ENCODE measurements at regions not wholly inside any gene's neighbourhood (a gene's known extent, or its start where the extent isn't known, plus 50 kb on each side); places are given as distances from the start of the nearest gene placed in this dataset.
"Not testable (repeated sequence)": the region's sequence is repeated elsewhere in the genome, so short reads cannot be mapped to it uniquely, and the experiment has no call there.

DNA sequence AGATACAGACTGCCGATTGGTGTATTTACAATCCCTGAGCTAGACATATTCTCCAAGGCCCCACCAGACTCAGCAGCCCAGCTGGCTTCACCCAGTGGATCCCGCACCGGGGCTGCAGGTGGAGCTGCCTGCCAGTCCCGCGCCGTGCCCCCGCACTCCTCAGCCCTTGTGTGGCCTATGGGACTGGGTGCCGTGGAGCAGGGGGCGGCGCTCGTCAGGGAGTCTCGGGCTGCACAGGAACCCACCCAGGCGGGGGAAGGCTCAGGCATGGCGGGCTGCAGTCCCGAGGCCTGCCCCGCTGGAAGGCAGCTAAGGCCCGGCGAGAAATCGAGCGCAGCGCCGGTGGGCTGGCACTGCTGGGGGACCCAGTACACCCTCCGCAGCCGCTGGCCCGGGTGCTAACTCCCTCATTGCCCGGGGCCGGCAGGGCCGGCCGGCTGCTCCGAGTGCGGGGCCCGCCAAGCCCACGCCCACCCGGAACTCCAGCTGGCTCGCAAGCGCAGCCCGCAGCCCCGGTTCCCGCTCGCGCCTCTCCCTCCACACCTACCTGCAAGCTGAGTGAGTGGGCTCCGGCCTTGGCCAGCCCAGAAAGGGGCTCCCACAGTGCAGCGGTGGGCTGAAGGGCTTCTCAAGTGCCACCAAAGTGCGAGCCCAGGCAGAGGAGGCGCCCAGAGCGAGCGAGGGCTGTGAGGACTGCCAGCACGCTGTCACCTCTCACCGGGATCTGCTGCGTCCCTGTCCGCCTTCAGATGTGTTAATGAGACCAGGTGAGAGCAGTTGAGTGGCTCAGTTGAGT is 137.8 kb upstream of the LCORL start:
- DNase-seq (ENCODE audit: low read depth), result not testable (repeated sequence)

DNA sequence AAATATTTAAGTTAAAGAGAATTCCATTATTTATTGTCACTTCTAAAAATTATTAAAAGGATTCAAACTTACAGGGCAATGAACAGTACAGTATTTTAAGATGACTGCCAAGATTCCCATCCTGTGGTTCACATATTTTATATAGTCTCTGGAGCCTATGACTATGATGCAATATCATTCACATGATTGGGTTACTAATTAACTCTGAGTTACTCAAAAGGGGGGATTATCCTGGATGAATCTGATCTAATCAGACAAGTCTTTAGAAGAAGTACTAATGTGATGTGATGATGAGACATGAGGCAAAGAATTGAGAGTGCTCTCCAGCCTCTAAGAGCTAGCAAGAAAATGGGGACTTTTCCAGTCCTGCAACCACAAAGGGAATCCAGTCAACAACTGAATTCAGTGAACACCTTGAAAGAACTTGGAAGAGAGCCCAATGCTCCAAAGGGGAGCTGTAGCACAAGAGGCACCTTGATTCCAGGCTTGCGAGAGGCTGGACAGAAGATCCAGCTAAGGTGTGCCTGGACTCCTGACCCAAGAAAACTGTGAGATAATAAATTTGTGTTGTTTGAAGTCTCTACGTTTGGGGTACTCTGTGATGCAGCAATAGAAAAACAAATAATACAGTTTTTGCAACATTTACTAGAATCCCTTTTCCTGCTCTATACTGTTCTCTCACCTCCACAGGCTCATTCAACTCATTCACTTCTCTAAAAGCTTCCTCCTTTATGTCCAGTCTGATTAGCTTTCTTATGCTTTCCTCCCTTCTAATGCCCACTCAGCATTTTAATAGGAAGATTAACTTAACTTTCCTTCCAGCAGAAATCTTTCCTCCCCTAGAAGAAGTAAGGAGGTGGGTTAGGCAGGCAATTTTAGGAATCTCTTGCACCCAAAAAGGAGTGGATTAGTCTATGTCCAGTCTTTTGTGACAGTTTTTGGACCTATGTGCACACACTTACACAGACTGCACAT is 133.8 kb upstream of the LCORL start:
- no peak for DNase-seq (ENCODE audit: low read depth)

- DNase-seq (ENCODE audit: low read depth), result no peak
These were observed 116.6 kb upstream of the LCORL start for GRCh38 chr4:18138076-18138665.

DNA sequence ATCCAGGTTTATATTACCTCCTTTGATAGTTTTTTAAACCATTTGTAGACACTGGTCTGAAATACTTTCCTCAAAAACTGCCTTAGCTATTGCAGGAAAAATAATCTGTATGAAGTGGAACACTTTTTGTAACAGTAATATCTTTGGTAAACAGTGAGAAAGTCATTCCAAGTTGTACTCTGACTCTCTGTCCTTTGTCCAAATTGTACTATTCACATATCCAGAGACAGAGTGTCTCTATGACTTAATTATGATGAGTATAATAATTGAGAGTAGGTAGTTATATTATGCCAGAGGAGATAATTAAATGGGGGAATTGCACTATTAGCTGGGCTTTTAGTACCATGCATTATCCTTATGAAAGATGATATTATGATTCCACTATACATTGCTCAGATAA is 112.6 kb upstream of the LCORL start:
- DNase-seq (ENCODE audit: low read depth), result no peak

GRCh38 chr4:18130256-18130655 is 108.7 kb upstream of the LCORL start:
- no peak for DNase-seq (ENCODE audit: low read depth)

DNA sequence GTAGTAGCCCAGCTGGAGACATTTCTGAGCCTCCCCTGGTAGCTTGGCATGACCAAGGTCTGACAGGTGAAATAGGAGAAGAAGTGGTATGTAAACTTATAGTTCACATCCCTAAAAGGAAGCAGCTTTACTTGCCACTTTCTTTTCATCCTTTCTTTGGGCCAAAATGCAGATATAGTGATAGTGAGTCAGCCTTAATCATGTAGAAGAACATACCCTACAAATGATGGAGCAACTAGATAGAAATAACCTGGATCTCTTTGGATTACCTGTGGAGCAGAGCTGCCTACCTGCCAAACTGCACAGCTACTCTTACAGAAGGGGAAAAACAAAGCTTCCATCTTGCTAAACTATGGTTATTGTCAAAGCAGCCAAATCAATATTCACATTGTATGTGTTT is 106.7 kb upstream of the LCORL start:
- DNase-seq (ENCODE audit: low read depth), result no peak

DNA sequence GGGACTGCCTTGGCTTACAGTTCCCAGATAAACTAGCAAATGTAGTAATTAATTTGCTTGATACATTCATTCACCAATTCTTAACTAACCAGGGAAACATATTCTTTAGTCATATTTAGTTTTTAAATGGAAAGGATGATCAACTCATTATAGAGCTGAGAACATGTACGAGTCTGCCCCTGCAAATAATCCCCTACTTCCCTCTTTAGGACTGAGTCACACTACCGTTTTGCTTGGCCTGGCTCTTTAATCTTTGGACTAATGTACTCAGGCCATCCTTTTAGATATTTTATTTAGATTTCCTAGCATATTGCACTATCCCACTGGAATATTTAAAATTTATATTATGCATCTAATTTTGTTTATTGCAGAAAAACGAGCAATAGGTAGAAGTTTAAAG is 105.5 kb upstream of the LCORL start:
- no peak for DNase-seq (ENCODE audit: low read depth)

DNA sequence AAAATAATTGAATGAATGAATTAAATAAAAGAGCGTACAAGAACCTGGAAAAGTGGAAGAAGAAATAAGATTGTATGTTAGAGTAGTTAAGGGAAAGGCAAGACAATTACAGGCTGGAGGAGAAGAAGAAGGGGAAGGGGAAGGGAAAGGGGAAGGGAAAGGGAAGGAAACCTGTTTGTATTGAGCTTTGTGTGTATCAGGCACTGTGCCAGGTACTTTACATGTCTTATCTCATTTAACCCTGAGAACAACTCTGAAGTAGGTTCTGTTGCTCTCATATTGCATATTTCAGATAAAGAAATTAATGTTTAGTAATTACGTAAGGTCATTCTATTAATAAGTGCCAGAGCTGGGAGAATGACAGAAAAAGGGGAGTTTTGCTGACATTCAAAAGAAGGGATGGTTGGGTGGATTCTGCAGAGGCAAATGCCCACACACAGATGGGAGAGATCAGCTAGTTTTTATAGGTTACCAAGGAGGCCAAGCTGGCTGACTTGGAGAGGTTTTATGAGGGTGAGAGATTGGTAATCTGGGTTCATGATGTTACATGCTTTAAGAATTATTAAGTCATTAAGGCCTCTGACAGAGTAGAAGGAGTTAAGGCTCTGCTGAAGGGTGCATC is 92.3 kb upstream of the LCORL start:
- no peak for DNase-seq (ENCODE audit: low read depth)

- no peak for DNase-seq (ENCODE audit: low read depth)
These were observed 89.5 kb upstream of the LCORL start for GRCh38 chr4:18111081-18111480.

DNA sequence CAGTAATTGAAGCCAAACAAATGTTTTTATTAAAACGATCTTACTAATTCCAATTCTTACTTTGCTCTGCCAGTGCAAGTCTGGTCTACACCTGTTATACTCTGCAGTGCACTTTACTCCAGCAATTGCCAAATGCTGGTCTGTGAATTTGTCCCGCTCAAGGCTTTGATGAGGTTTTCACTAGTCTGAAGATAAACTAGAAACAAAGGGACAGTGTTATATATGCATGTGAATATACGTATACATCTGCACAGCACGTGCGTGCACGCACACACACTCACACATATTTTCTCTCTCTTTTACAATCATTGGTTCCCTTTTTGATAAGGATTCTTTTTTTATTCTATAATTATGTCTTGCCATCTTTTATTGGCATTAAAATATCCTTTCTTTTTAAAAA is 88.5 kb upstream of the LCORL start:
- DNase-seq (ENCODE audit: low read depth), result no peak

DNA sequence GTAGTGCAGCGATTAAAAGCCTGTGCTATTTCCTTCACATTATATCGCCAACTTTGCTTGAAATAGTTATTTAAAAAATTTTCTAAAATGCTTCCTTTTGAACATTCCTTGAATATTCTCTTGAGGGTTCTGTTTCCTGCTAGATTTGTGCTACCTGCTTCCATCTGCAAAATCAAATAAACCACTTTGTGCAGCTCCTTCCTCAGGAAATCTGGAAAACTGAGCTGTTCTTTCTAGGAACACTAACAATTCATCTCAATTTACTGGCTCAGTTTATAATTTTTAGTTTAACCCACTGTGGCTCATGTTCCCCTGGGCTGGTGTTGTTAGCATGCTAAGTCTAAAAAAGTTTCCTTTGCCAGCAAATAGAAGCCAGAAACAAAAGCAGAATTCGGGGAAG is 88.1 kb upstream of the LCORL start:
- DNase-seq (ENCODE audit: low read depth), result no peak

GRCh38 chr4:18107848-18108528 is 86.4 kb upstream of the LCORL start:
- DNase-seq (ENCODE audit: low read depth), result not testable (repeated sequence)

- no peak for DNase-seq (ENCODE audit: low read depth)
These were observed 85.1 kb upstream of the LCORL start for GRCh38 chr4:18106620-18107019.

- no peak for DNase-seq (ENCODE audit: low read depth)
These were observed 83.8 kb upstream of the LCORL start for GRCh38 chr4:18105030-18106011.

GRCh38 chr4:18103876-18104605 is 82.5 kb upstream of the LCORL start:
- DNase-seq (ENCODE audit: low read depth), result no peak

DNA sequence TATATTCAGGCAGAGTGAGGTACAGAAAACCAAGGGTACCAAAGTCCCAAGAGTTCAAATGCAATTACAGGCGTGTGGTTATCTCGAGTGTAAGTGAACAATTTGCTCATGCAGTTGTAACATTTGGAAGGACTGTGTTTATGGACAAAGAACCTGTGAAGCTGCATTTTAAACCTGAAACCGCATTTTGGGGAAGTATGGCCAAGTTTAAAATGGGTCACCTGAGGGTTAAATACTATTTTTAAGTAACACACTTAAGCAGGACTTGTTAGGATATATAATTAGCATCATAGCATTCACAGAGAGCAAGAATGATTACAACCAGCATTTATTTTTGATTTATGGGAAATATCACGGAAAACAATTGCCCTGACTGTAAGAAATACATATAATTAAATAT is 79.1 kb upstream of the LCORL start:
- DNase-seq (ENCODE audit: low read depth), result no peak

DNA sequence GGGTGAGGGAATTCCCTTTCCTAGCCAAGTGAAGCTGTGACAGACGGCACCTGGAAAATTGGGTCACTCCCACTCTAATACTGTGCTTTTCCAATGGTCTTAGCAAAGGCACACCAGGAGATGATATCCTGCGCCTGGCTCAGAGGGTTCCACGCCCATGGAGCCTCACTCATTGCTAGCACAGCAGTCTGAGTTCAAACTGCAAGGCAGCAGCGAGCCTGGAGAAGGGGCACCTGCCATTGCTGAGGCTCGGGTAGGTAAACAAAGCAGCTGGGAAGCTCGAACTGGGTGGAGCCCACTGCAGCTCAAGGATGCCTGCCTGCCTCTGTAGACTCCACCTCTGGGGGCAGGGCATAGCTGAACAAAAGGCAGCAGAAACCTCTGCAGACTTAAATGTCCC is 68.9 kb upstream of the LCORL start:
- not testable (repeated sequence) for DNase-seq (ENCODE audit: low read depth)

DNA sequence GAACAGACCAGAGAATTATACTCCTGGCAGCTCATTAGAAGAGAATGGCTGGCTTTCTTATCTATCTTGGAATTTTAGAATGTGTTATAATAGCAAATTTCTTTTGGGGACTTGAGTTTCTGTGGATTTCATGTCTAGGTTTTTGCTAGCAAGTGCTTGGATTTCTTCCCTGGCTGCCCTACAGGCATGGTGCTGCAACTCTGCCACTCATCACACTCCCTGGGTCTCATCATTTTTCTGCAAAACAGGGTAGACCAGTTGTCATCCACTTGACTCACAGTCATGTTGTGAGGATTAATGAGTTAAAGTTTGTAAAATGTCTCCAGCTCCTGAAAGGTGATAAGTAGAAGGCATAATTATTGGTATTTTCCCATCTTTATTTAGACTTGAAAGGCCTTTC is 60.7 kb upstream of the LCORL start:
- DNase-seq (ENCODE audit: low read depth), result no peak

DNA sequence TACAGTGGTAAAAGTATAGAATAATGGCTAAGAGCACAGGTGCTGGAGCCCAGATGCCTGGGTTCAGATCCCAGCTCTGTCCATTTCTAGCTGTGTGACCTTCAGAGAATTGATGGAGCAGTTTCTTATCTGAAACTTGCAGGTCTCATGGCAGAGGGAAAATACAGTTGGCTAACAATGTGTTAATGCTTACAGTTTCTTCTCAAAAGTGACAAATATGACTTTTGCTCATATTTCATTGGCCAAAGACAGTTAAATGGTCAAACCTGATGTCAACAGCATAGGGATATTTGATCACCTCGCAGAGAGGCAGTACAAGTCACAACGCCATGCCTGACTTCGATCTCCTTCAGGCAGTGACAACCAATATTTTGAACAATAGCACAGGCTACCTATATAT is 60.2 kb upstream of the LCORL start:
- no peak for DNase-seq (ENCODE audit: low read depth)

GRCh38 chr4:18077808-18078207 is 56.3 kb upstream of the LCORL start:
- no peak for DNase-seq (ENCODE audit: low read depth)
